ENCODE measurements at regions not wholly inside any gene's neighbourhood (a gene's known extent, or its start where the extent isn't known, plus 50 kb on each side); places are given as distances from the start of the nearest gene placed in this dataset.

DNA sequence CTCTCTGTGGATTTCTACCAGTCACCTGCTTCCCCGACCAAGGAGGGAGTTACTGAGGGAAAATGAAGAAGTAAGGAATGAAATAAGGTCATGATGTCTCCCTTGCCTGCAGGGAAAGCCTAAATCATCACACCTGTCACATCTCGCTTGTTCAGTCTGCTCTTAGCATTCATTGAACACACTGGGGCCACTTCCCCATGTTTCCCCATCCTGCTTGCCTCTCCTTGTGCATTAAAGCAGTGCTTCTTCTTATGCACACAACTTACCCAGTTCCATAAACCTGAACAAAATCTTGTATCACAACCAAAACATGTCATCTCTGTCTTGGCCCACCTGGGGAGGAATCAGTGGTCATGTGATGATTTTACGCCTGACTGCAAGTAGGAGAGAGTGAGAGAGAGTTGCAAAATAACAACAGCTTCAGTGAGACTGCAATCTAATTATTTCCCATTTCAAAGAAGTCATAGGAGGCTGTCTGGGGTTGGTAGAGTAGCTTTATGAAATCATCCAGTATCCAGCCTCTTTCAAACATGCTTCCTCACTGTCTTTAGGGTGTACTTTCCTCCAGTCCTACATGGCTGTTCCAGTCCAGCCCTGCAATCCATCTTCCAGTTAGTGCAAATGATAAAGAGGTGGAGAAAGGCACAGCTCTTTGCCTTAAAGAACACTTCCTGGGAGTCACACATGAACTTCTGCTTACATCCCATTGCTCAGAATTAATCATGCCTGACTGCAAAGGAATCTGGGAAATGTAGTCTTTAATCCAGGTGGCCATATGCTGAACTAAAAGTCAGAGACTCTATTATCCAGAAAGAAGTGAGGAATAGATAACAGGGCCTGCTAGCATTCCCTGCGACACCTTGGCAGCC is 220.1 kb downstream of the HAUS1 start:
- no peak overlapping the region for H3K4me3 ChIP-seq (ENCODE audit: low read depth, low read length)
- peak; percentile 21 for DNase-seq (ENCODE audit: low read depth)

DNA sequence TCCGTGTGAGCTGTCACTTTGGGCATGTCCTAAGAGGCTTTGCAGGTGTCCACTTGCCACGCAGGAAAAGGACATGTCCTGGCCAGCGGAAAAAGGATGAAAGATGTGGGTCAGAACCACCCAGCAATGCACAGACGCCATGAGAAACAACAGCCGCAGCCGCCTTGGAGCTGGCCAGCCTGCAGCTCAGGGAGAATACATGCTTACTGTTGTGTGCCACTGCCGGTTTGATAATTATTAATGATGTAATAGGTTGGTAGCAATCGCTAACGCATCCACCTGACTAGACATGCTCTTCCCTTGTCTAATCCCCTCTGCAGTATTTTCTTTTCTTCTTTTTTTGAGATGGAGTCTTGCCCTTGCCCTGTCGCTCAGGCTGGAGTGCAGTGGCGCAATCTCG is 221.7 kb downstream of the HAUS1 start:
- H3K4me3 ChIP-seq (ENCODE audit: low read depth, low read length): no peak overlapping the region
- no peak for DNase-seq (ENCODE audit: low read depth)
- no peak for TF ChIP-seq CTCF (IDR thresholded peaks at IDR 0.05; ENCODE audit: insufficient read depth, low read depth, low read length, missing control alignments)

More for the DNA sequence above, 220.1 kb downstream of the HAUS1 start:
- TF ChIP-seq CTCF (IDR thresholded peaks at IDR 0.05; ENCODE audit: insufficient read depth, low read depth, low read length, missing control alignments): no peak

GRCh38 chr18:46329736-46330246 is 225.6 kb downstream of the HAUS1 start:
- TF ChIP-seq CTCF (IDR thresholded peaks at IDR 0.05; ENCODE audit: insufficient read depth, low read depth, low read length, missing control alignments): no peak
- DNase-seq (ENCODE audit: low read depth): no peak

GRCh38 chr18:46331316-46331715 is 227.1 kb downstream of the HAUS1 start:
- DNase-seq (ENCODE audit: low read depth): no peak
- H3K4me3 ChIP-seq (ENCODE audit: low read depth, low read length): no peak overlapping the region
- no peak for TF ChIP-seq CTCF (IDR thresholded peaks at IDR 0.05; ENCODE audit: insufficient read depth, low read depth, low read length, missing control alignments)

More at GRCh38 chr18:46329736-46330246, 225.6 kb downstream of the HAUS1 start:
- H3K4me3 ChIP-seq (ENCODE audit: low read depth, low read length): no peak overlapping the region

DNA sequence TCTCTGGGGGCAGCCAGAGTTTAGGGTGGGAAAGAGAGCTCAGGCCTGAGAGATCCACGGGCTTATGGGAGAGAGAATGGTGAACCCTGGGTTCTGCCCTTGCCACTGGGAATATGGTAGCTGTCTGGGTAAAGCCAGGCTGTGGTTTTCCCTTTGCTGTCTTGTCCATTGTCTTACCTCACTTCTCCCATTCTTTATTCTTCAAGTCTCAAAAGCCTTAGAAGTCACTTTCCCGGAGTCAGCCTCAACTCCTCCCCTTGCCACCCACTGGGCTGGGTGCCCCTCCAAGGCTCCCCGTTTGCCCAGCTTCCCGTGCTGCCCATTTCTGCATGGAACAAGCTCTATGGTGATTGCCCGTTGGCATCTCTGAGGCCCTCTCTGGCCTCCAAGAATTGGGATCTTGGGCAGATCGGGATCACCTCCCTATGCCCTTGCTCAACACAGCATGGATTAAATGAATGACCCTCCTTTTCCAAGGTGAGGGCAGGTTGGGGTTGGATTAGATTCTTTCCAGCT is 228.2 kb downstream of the HAUS1 start:
- no peak for TF ChIP-seq CTCF (IDR thresholded peaks at IDR 0.05; ENCODE audit: insufficient read depth, low read depth, low read length, missing control alignments)
- H3K4me3 ChIP-seq (ENCODE audit: low read depth, low read length): no peak overlapping the region
- no peak for DNase-seq (ENCODE audit: low read depth)

GRCh38 chr18:46332921-46333341 is 228.7 kb downstream of the HAUS1 start:
- no peak for DNase-seq (ENCODE audit: low read depth)
- no peak for TF ChIP-seq CTCF (IDR thresholded peaks at IDR 0.05; ENCODE audit: insufficient read depth, low read depth, low read length, missing control alignments)
- no peak overlapping the region for H3K4me3 ChIP-seq (ENCODE audit: low read depth, low read length)
